ENCODE measurements at regions not wholly inside any gene's neighbourhood (a gene's known extent, or its start where the extent isn't known, plus 50 kb on each side); places are given as distances from the start of the nearest gene placed in this dataset.
A peak's percentile ranks its signal among the peaks of the same experiment; 100 is the strongest.

- DNase-seq = no peak
These were observed 49.9 kb upstream of the MAFB start for GRCh38 chr20:40738976-40739375.

GRCh38 chr20:40739841-40740240 is 50.8 kb upstream of the MAFB start:
- DNase-seq = no peak

GRCh38 chr20:40741507-40742106 is 52.6 kb upstream of the MAFB start:
- peak; percentile 45 for DNase-seq

GRCh38 chr20:40743141-40743775 is 54.2 kb upstream of the MAFB start:
- DNase-seq = no peak

- DNase-seq = no peak
These were observed 55.2 kb upstream of the MAFB start for GRCh38 chr20:40744072-40744817.

GRCh38 chr20:40744818-40745175 is 55.8 kb upstream of the MAFB start:
- no peak for DNase-seq

- DNase-seq = no peak
These were observed 57.2 kb upstream of the MAFB start for GRCh38 chr20:40746251-40746650.

- no peak for DNase-seq
These were observed 59.1 kb upstream of the MAFB start for GRCh38 chr20:40748182-40748581.

GRCh38 chr20:40749985-40750506 is 61.0 kb upstream of the MAFB start:
- DNase-seq = no peak

- no peak for DNase-seq
These were observed 61.6 kb upstream of the MAFB start for GRCh38 chr20:40750541-40751035.

- no peak for DNase-seq
These were observed 64.4 kb upstream of the MAFB start for GRCh38 chr20:40753472-40753871.

GRCh38 chr20:40754339-40754943 is 65.4 kb upstream of the MAFB start:
- DNase-seq = no peak

GRCh38 chr20:40757087-40757486 is 68.1 kb upstream of the MAFB start:
- peak; percentile 36 for DNase-seq

- DNase-seq = no peak
These were observed 69.8 kb upstream of the MAFB start for GRCh38 chr20:40758790-40759189.

- DNase-seq = no peak
These were observed 71.4 kb upstream of the MAFB start for GRCh38 chr20:40760399-40760798.

- no peak for DNase-seq
These were observed 74.7 kb upstream of the MAFB start for GRCh38 chr20:40763646-40764295.

- DNase-seq = no peak
These were observed 76.9 kb upstream of the MAFB start for GRCh38 chr20:40765814-40766480.

GRCh38 chr20:40766790-40767614 is 78.0 kb upstream of the MAFB start:
- no peak for DNase-seq

- no peak for DNase-seq
These were observed 78.5 kb upstream of the MAFB start for GRCh38 chr20:40767615-40767924.

GRCh38 chr20:40768105-40768504 is 79.1 kb upstream of the MAFB start:
- no peak for DNase-seq

- no peak for DNase-seq
These were observed 80.7 kb upstream of the MAFB start for GRCh38 chr20:40769677-40770285.
